ENCODE measurements at regions not wholly inside any gene's neighbourhood (a gene's known extent, or its start where the extent isn't known, plus 50 kb on each side); places are given as distances from the start of the nearest gene placed in this dataset.

- TF ChIP-seq CTCF (IDR thresholded peaks at IDR 0.05) (no peak), EP300 (IDR thresholded peaks at IDR 0.05) (no peak), POLR2A (IDR thresholded peaks at IDR 0.05) (no peak)
Observed at GRCh38 chr3:13200465-13200864, 127.2 kb upstream of the IQSEC1 start.
